ENCODE measurements at regions not wholly inside any gene's neighbourhood (a gene's known extent, or its start where the extent isn't known, plus 50 kb on each side); places are given as distances from the start of the nearest gene placed in this dataset.

GRCh38 chr13:87944038-87944437 is 272.9 kb downstream of the SLITRK5 start:
- H3K27me3 ChIP-seq (replicated peaks; ENCODE audit: insufficient read depth, low read depth, low read length, poor library complexity): no peaks in the 10 kb centered on the region
- CTCF ChIA-PET: no interaction called here
- no peak for DNase-seq (ENCODE audit: low spot score)
- POLR2A ChIA-PET (ENCODE audit: low non-redundant PET): no interaction called here
- no TSS peak for BruUV-seq (replicated peaks)
- no peak overlapping the region for H3K4me3 ChIP-seq (ENCODE audit: low read depth, low read length, poor library complexity, severe bottlenecking)
- no peaks in the 10 kb centered on the region for H3K9me3 ChIP-seq (ENCODE audit: low read depth, low read length, poor library complexity, severe bottlenecking)
- no peaks in the 10 kb centered on the region for H3K4me1 ChIP-seq (ENCODE audit: insufficient read depth, low read length, poor library complexity, severe bottlenecking)
- no peak overlapping the region for H3K27ac ChIP-seq (ENCODE audit: low read depth, low read length, poor library complexity, severe bottlenecking)
- intact Hi-C loops (cut with micrococcal nuclease; ENCODE audit: unreplicated experiment): no loop called here
- H3K36me3 ChIP-seq (ENCODE audit: insufficient read depth, low read length, poor library complexity, severe bottlenecking): no peaks in the 10 kb centered on the region
- TF ChIP-seq CTCF (conservative IDR thresholded peaks at IDR 0.05; ENCODE audit: low read depth, low read length) (no peak), EZH2 (IDR thresholded peaks at IDR 0.05; ENCODE audit: borderline replicate concordance, low read depth, low read length, poor library complexity, severe bottlenecking) (no peak)

- H3K9me3 ChIP-seq (ENCODE audit: low read depth, low read length, poor library complexity, severe bottlenecking): no peaks in the 10 kb centered on the region
- H3K4me1 ChIP-seq (ENCODE audit: insufficient read depth, low read length, poor library complexity, severe bottlenecking): no peaks in the 10 kb centered on the region
- intact Hi-C loops (cut with micrococcal nuclease; ENCODE audit: unreplicated experiment): no loop called here
- no peak overlapping the region for H3K4me3 ChIP-seq (ENCODE audit: low read depth, low read length, poor library complexity, severe bottlenecking)
- CTCF ChIA-PET: no interaction called here
- H3K36me3 ChIP-seq (ENCODE audit: insufficient read depth, low read length, poor library complexity, severe bottlenecking): no peaks in the 10 kb centered on the region
- DNase-seq (ENCODE audit: low spot score): no peak
- no peak overlapping the region for H3K27ac ChIP-seq (ENCODE audit: low read depth, low read length, poor library complexity, severe bottlenecking)
- POLR2A ChIA-PET (ENCODE audit: low non-redundant PET): no interaction called here
- no peak for TF ChIP-seq EZH2 (IDR thresholded peaks at IDR 0.05; ENCODE audit: borderline replicate concordance, low read depth, low read length, poor library complexity, severe bottlenecking)
- H3K27me3 ChIP-seq (replicated peaks; ENCODE audit: insufficient read depth, low read depth, low read length, poor library complexity): no peaks in the 10 kb centered on the region
- no TSS peak for BruUV-seq (replicated peaks)
These were observed 281.2 kb downstream of the SLITRK5 start for GRCh38 chr13:87952377-87952776.

GRCh38 chr13:87953381-87953780 is 282.2 kb downstream of the SLITRK5 start:
- ChIA-PET CTCF (no interaction called here), POLR2A (ENCODE audit: low non-redundant PET) (no interaction called here)
- Histone ChIP-seq H3K9me3 (ENCODE audit: low read depth, low read length, poor library complexity, severe bottlenecking) (no peaks in the 10 kb centered on the region), H3K36me3 (ENCODE audit: insufficient read depth, low read length, poor library complexity, severe bottlenecking) (no peaks in the 10 kb centered on the region), H3K4me3 (ENCODE audit: low read depth, low read length, poor library complexity, severe bottlenecking) (no peak overlapping the region), H3K27me3 (replicated peaks; ENCODE audit: insufficient read depth, low read depth, low read length, poor library complexity) (no peaks in the 10 kb centered on the region), H3K27ac (ENCODE audit: low read depth, low read length, poor library complexity, severe bottlenecking) (no peak overlapping the region), H3K4me1 (ENCODE audit: insufficient read depth, low read length, poor library complexity, severe bottlenecking) (no peaks in the 10 kb centered on the region)
- no peak for TF ChIP-seq EZH2 (IDR thresholded peaks at IDR 0.05; ENCODE audit: borderline replicate concordance, low read depth, low read length, poor library complexity, severe bottlenecking)
- TF ChIP-seq CTCF (conservative IDR thresholded peaks at IDR 0.05; ENCODE audit: low read depth, low read length): no peak
- intact Hi-C loops (cut with micrococcal nuclease; ENCODE audit: unreplicated experiment): no loop called here
- BruUV-seq (replicated peaks): no TSS peak
- peak; percentile 1 for DNase-seq (ENCODE audit: low spot score)

GRCh38 chr13:87954091-87954490 is 282.9 kb downstream of the SLITRK5 start:
- no peak for TF ChIP-seq CTCF (conservative IDR thresholded peaks at IDR 0.05; ENCODE audit: low read depth, low read length)
- TF ChIP-seq EZH2 (IDR thresholded peaks at IDR 0.05; ENCODE audit: borderline replicate concordance, low read depth, low read length, poor library complexity, severe bottlenecking): no peak
- no peak overlapping the region for H3K4me3 ChIP-seq (ENCODE audit: low read depth, low read length, poor library complexity, severe bottlenecking)
- intact Hi-C loops (cut with micrococcal nuclease; ENCODE audit: unreplicated experiment): no loop called here
- H3K27ac ChIP-seq (ENCODE audit: low read depth, low read length, poor library complexity, severe bottlenecking): no peak overlapping the region
- H3K27me3 ChIP-seq (replicated peaks; ENCODE audit: insufficient read depth, low read depth, low read length, poor library complexity): no peaks in the 10 kb centered on the region
- CTCF ChIA-PET: no interaction called here
- H3K36me3 ChIP-seq (ENCODE audit: insufficient read depth, low read length, poor library complexity, severe bottlenecking): no peaks in the 10 kb centered on the region
- BruUV-seq (replicated peaks): no TSS peak
- H3K9me3 ChIP-seq (ENCODE audit: low read depth, low read length, poor library complexity, severe bottlenecking): no peaks in the 10 kb centered on the region
- POLR2A ChIA-PET (ENCODE audit: low non-redundant PET): interaction anchor here (0.6 kb wide), 1 partner anchor 58 kb away, joined by 3 read pairs; no protein-coding TSS in a partner anchor
- H3K4me1 ChIP-seq (ENCODE audit: insufficient read depth, low read length, poor library complexity, severe bottlenecking): no peaks in the 10 kb centered on the region
- DNase-seq (ENCODE audit: low spot score): peak; percentile 41

Measured in A673 (cell line).